ENCODE measurements at regions not wholly inside any gene's neighbourhood (a gene's known extent, or its start where the extent isn't known, plus 50 kb on each side); places are given as distances from the start of the nearest gene placed in this dataset.

DNA sequence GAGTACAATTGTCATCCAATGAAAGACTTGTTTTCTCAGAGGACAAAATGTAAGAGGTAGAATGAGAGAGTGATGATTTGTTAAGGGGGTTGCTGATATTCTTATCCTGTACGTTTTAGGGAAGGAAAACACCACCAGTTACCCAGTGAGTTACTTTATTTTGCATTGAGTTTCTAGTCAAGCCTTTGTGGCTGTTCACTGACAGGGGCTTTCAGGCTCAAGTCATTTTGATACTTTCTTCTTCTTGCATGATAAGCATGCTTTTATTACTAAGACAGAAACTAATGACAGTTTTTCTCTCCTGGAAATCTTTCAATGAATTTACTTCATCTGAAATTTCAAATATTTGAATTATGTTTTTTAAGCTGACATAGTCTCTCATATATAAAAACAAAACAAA lies 710.2 kb upstream of the POM121L12 start:
- TF ChIP-seq POLR2AphosphoS5 (IDR thresholded peaks at IDR 0.05; ENCODE audit: borderline replicate concordance, low read depth, low read length) (no peak), EZH2 (IDR thresholded peaks at IDR 0.05) (no peak), FOXP2 (optimal IDR thresholded peaks at IDR 0.05; ENCODE audit: control extremely low read depth, extremely low read length, insufficient read depth) (no peak)
